Tibial nerve (tissue), 4 donors: ENCODE measurements at regions not wholly inside any gene's neighbourhood (a gene's known extent, or its start where the extent isn't known, plus 50 kb on each side); places are given as distances from the start of the nearest gene placed in this dataset.

Experiments used
- EP300 ChIP-seq, 2 donors: sonication (generic); formaldehyde crosslinking; IDR thresholded peaks; one replicate each; pipeline ENCODE4 v1.6.1; 2017; ENCODE audit warnings: antibody characterized with exemption in 2 of 2, mild to moderate bottlenecking in 1 of 2
- POLR2A ChIP-seq, 2 donors: fragments of 450-650 bp; IDR thresholded peaks; one replicate each; pipeline ENCODE4 v1.6.1; 2017; ENCODE audit warnings: antibody characterized with exemption in 2 of 2, mild to moderate bottlenecking in 2 of 2, moderate library complexity in 2 of 2
- TF ChIP-seq, protein P1 (sequence below), 5 experiments: fragments of 200-600 bp in 3 of 5; fragments of 450-650 bp in 2 of 5; sonication (generic) in 3 of 5; IDR thresholded peaks; one replicate each; pipeline ENCODE4 v1.5.1; 2016 to 2019; ENCODE audit warnings: antibody characterized with exemption in 5 of 5, mild to moderate bottlenecking in 3 of 5, moderate library complexity in 2 of 5

DNA sequence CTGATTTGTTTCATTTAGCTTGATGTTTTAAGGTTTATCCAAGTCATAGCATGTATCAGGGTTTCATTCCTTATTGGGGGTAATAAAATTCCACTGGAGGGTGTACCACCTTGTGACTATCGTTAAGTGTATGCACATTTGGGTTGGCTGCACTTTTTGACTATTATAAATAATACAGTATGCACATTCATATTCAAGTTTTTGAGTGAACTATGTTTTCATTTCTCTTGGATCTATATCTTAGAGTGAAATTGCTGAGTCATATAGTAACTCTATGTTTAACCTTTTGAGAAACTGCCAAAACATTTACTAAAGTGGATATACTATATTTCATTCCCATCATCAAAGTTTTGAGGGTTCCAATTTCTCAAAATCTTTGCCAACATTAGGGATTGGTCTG, 952.7 kb downstream of the TDRD15 start:
- TF ChIP-seq, protein P1, sequence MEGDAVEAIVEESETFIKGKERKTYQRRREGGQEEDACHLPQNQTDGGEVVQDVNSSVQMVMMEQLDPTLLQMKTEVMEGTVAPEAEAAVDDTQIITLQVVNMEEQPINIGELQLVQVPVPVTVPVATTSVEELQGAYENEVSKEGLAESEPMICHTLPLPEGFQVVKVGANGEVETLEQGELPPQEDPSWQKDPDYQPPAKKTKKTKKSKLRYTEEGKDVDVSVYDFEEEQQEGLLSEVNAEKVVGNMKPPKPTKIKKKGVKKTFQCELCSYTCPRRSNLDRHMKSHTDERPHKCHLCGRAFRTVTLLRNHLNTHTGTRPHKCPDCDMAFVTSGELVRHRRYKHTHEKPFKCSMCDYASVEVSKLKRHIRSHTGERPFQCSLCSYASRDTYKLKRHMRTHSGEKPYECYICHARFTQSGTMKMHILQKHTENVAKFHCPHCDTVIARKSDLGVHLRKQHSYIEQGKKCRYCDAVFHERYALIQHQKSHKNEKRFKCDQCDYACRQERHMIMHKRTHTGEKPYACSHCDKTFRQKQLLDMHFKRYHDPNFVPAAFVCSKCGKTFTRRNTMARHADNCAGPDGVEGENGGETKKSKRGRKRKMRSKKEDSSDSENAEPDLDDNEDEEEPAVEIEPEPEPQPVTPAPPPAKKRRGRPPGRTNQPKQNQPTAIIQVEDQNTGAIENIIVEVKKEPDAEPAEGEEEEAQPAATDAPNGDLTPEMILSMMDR (IDR thresholded peaks at IDR 0.05), result no peak
- no peak for TF ChIP-seq EP300 (IDR thresholded peaks at IDR 0.05)
- no peak for TF ChIP-seq POLR2A (IDR thresholded peaks at IDR 0.05)
